SJCRH30 (cell line): ENCODE measurements at regions not wholly inside any gene's neighbourhood (a gene's known extent, or its start where the extent isn't known, plus 50 kb on each side); places are given as distances from the start of the nearest gene placed in this dataset.

Experiments used
- DNase-seq, 2 experiments: peaks; one replicate each; pipeline ENCODE4 v3.0.0-alpha.2; 2015 to 2020
- H3K27ac ChIP-seq: fragments of 250-450 bp; sonication (Bioruptor Pico); 2 replicates; pipeline ENCODE4 v1.5.1; 2020; ENCODE audit warnings: mild to moderate bottlenecking, moderate library complexity
- H3K27me3 ChIP-seq: fragments of 250-450 bp; sonication (Bioruptor Pico); 2 replicates; pipeline ENCODE4 v1.5.1; 2020; ENCODE audit warnings: mild to moderate bottlenecking, moderate library complexity
- H3K36me3 ChIP-seq: fragments of 250-450 bp; sonication (Bioruptor Pico); 2 replicates; pipeline ENCODE4 v1.5.1; 2020; ENCODE audit warnings: mild to moderate bottlenecking, moderate library complexity
- H3K4me1 ChIP-seq: fragments of 250-450 bp; sonication (Bioruptor Pico); 2 replicates; pipeline ENCODE4 v1.5.1; 2020; ENCODE audit warnings: mild to moderate bottlenecking, moderate library complexity
- H3K4me3 ChIP-seq: fragments of 250-450 bp; sonication (Bioruptor Pico); 2 replicates; pipeline ENCODE4 v1.5.1; 2020; ENCODE audit warnings: mild to moderate bottlenecking, moderate library complexity
- H3K9me3 ChIP-seq: fragments of 250-450 bp; sonication (Bioruptor Pico); replicated peaks from 2 replicates; pipeline ENCODE4 v1.5.1; 2020; ENCODE audit warnings: mild to moderate bottlenecking, moderate library complexity

DNA sequence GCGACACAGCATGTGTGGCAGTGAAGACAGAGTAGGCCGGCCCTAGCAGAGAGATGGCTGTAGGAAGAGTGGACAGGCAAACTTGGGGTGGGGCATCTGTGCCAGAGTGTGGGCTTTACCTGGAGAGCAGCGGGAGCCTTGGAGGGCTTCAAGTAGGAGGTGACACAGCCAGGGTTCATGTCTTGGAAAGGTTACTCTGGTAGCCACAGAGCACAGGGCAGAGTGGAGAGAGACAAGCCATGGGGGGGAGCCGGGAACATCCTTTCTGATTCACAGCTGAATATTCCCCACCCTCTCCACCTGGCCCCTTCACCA, 53.5 kb upstream of the DIO3 start:
- H3K27me3 ChIP-seq: peaks cover 2% of the 10 kb centered on the region; the same call in 1 of the 2 replicates
- no peak for DNase-seq
- no peaks in the 10 kb centered on the region for H3K4me1 ChIP-seq
- no peaks in the 10 kb centered on the region for H3K36me3 ChIP-seq
- no peak overlapping the region for H3K27ac ChIP-seq
- no peak overlapping the region for H3K4me3 ChIP-seq
- H3K9me3 ChIP-seq: no peaks in the 10 kb centered on the region

- no peak for DNase-seq
- H3K27me3 ChIP-seq: peaks cover 2% of the 10 kb centered on the region; the same call in 1 of the 2 replicates
Measured at GRCh38 chr14:101508196-101508947, 52.9 kb upstream of the DIO3 start.

GRCh38 chr14:101508948-101509729, 52.2 kb upstream of the DIO3 start:
- Histone ChIP-seq H3K27ac (no peak overlapping the region), H3K27me3 (peaks cover 2% of the 10 kb centered on the region; the same call in 1 of the 2 replicates), H3K9me3 (no peaks in the 10 kb centered on the region), H3K4me1 (no peaks in the 10 kb centered on the region), H3K4me3 (no peak overlapping the region), H3K36me3 (no peaks in the 10 kb centered on the region)
- no peak for DNase-seq

More at GRCh38 chr14:101508196-101508947, 52.9 kb upstream of the DIO3 start:
- Histone ChIP-seq H3K27ac (no peak overlapping the region), H3K4me3 (no peak overlapping the region), H3K9me3 (no peaks in the 10 kb centered on the region), H3K36me3 (no peaks in the 10 kb centered on the region), H3K4me1 (no peaks in the 10 kb centered on the region)

DNA sequence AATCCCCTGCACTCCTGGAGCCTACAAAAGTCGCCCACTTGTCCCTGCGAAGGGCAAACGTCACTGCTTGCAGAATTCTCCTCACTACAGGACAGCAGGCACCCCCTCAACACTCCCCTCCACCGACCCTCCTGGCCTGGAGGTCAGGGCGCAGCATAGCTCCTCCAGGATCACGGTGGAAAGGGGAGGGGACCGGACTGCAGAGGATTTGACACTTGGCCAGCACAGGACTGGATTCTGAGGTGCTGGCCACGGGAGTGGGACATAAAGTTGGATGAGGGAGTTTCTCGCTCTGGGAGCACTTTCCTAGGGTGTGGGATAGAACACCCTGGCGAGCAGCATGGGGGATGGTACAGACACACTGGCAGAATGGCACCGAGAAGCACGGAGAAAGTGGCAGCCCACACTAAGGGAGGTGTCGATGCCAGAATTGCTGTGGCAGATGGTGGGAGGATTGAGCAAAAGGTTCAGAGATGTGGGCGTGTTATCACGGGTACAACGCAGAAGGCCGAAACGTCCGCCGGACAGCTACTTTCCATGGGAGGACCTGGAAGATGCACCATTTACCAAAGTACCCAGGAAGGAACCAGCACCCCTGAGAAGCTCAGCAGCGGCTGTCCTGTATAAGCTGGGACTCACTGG, 51.4 kb upstream of the DIO3 start:
- no peaks in the 10 kb centered on the region for H3K4me1 ChIP-seq
- no peaks in the 10 kb centered on the region for H3K9me3 ChIP-seq
- peaks cover 2% of the 10 kb centered on the region; the same call in 1 of the 2 replicates for H3K27me3 ChIP-seq
- no peak overlapping the region for H3K4me3 ChIP-seq
- no peak for DNase-seq
- no peak overlapping the region for H3K27ac ChIP-seq
- no peaks in the 10 kb centered on the region for H3K36me3 ChIP-seq

- Histone ChIP-seq H3K27me3 (peaks cover 2% of the 10 kb centered on the region; the same call in 1 of the 2 replicates), H3K4me3 (no peak overlapping the region), H3K4me1 (no peaks in the 10 kb centered on the region), H3K27ac (no peak overlapping the region), H3K9me3 (no peaks in the 10 kb centered on the region), H3K36me3 (no peaks in the 10 kb centered on the region)
- DNase-seq: no peak
Measured at GRCh38 chr14:101511199-101511598, 50.1 kb upstream of the DIO3 start.
